Keratinocyte (primary cell): ENCODE measurements at regions not wholly inside any gene's neighbourhood (a gene's known extent, or its start where the extent isn't known, plus 50 kb on each side); places are given as distances from the start of the nearest gene placed in this dataset.

Source experiments
- DNase-seq: peaks from one replicate; pipeline ENCODE4 v3.0.0-alpha.2; 2011; ENCODE audit warnings: low read depth, missing footprints, low spot score
- FAIRE-seq: peaks from 2 replicates; lab custom pipeline; 2011; peaks lifted over from hg19 to GRCh38; lab: Jason Lieb, UNC
- H2AFZ ChIP-seq: 2 replicates; pipeline ENCODE4 v1.6.0; 2012; ENCODE audit warnings: low read length, control low read depth, inconsistent platforms; ENCODE audit not compliant: control insufficient read depth
- H3K27ac ChIP-seq: 2 replicates; pipeline ENCODE4 v1.5.1; 2011; ENCODE audit warnings: low read length; ENCODE audit not compliant: control insufficient read depth, insufficient read depth
- H3K27me3 ChIP-seq: 3 replicates; pipeline ENCODE4 v1.6.0; 2011; ENCODE audit warnings: low read length; ENCODE audit not compliant: control insufficient read depth, insufficient read depth; ENCODE audit errors: extremely low read depth
- H3K36me3 ChIP-seq, 2 experiments: 2 replicates in 1 of 2; 3 replicates in 1 of 2; pipeline ENCODE4 v1.5.1; 2011; ENCODE audit warnings: low read length in 2 of 2, mild to moderate bottlenecking in 1 of 2; ENCODE audit not compliant: control insufficient read depth in 2 of 2, insufficient read depth in 2 of 2; ENCODE audit errors: extremely low read depth in 1 of 2
- H3K4me1 ChIP-seq: 3 replicates; pipeline ENCODE4 v1.5.1; 2011; ENCODE audit warnings: low read length; ENCODE audit not compliant: control insufficient read depth, insufficient read depth; ENCODE audit errors: extremely low read depth
- H3K4me2 ChIP-seq: 3 replicates; pipeline ENCODE4 v1.6.0; 2011; ENCODE audit warnings: low read depth, low read length; ENCODE audit not compliant: control insufficient read depth, insufficient read depth; ENCODE audit errors: extremely low read depth
- H3K4me3 ChIP-seq, 3 experiments: fragments of 200-600 bp in 1 of 3; sonication (generic) in 1 of 3; 2 replicates in 2 of 3; 3 replicates in 1 of 3; pipeline ENCODE4 v1.5.1; 2011 to 2016; ENCODE audit warnings: low read length in 3 of 3, mild to moderate bottlenecking in 3 of 3, control low read depth in 2 of 3, inconsistent platforms in 1 of 3, low read depth in 1 of 3, mixed read lengths in 1 of 3, mixed run types in 1 of 3, moderate library complexity in 1 of 3; ENCODE audit not compliant: control insufficient read depth in 2 of 3, insufficient read depth in 2 of 3; ENCODE audit errors: extremely low read depth in 1 of 3
- H3K79me2 ChIP-seq: 2 replicates; pipeline ENCODE4 v1.6.0; 2012; ENCODE audit warnings: low read length; ENCODE audit not compliant: control insufficient read depth, insufficient read depth
- H3K9ac ChIP-seq: 3 replicates; pipeline ENCODE4 v1.6.0; 2011; ENCODE audit warnings: low read length; ENCODE audit not compliant: control insufficient read depth, insufficient read depth; ENCODE audit errors: extremely low read depth
- H3K9me1 ChIP-seq: 3 replicates; pipeline ENCODE4 v1.6.0; 2011; ENCODE audit warnings: low read length; ENCODE audit not compliant: control insufficient read depth, insufficient read depth; ENCODE audit errors: extremely low read depth
- H3K9me3 ChIP-seq: 2 replicates; pipeline ENCODE4 v1.5.1; 2012; ENCODE audit warnings: low read depth, low read length; ENCODE audit not compliant: control insufficient read depth
- H4K20me1 ChIP-seq: 3 replicates; pipeline ENCODE4 v1.6.0; 2011; ENCODE audit warnings: low read length; ENCODE audit not compliant: control insufficient read depth, insufficient read depth; ENCODE audit errors: extremely low read depth
- EZH2 ChIP-seq: IDR thresholded peaks from one replicate; pipeline ENCODE4 v1.6.1; 2012; ENCODE audit warnings: inconsistent platforms, mild to moderate bottlenecking, low read length, moderate library complexity
- dilution Hi-C: fragments of 300-500 bp; cut with MboI; formaldehyde crosslinking; loops from one replicate; pipeline ENCODE4 v1.7.0; 2020; ENCODE audit warnings: low sequenced_read_pairs; ENCODE audit not compliant: extremely low pct_ligation_motif_present
- TF ChIP-seq, protein P1 (sequence below), 3 experiments: IDR thresholded peaks in 1 of 3; conservative IDR thresholded peaks in 1 of 3; optimal IDR thresholded peaks in 1 of 3; 2 replicates in 2 of 3; 3 replicates in 1 of 3; pipeline versions ENCODE3 to v1.5.1; 2011; ENCODE audit warnings: low read length in 3 of 3, mild to moderate bottlenecking in 3 of 3, moderate library complexity in 2 of 3, control low read depth in 1 of 3, inconsistent platforms in 1 of 3; ENCODE audit not compliant: insufficient read depth in 2 of 3; ENCODE audit errors: extremely low read depth in 1 of 3

- H2AFZ ChIP-seq, result no peak overlapping the region
- H3K9me1 ChIP-seq, result no peaks in the 10 kb centered on the region
- TF ChIP-seq EZH2, result no peak
- TF ChIP-seq, protein P1, sequence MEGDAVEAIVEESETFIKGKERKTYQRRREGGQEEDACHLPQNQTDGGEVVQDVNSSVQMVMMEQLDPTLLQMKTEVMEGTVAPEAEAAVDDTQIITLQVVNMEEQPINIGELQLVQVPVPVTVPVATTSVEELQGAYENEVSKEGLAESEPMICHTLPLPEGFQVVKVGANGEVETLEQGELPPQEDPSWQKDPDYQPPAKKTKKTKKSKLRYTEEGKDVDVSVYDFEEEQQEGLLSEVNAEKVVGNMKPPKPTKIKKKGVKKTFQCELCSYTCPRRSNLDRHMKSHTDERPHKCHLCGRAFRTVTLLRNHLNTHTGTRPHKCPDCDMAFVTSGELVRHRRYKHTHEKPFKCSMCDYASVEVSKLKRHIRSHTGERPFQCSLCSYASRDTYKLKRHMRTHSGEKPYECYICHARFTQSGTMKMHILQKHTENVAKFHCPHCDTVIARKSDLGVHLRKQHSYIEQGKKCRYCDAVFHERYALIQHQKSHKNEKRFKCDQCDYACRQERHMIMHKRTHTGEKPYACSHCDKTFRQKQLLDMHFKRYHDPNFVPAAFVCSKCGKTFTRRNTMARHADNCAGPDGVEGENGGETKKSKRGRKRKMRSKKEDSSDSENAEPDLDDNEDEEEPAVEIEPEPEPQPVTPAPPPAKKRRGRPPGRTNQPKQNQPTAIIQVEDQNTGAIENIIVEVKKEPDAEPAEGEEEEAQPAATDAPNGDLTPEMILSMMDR (optimal IDR thresholded peaks at IDR 0.05 in 1 of 3, IDR thresholded peaks at IDR 0.05 in 1 of 3, conservative IDR thresholded peaks at IDR 0.05 in 1 of 3; ENCODE audit: extremely low read depth in 1 of 3, insufficient read depth in 2 of 3, low read length in 3 of 3), result no peak
- H4K20me1 ChIP-seq, result no peaks in the 10 kb centered on the region
- no peaks in the 10 kb centered on the region for H3K9me3 ChIP-seq
- no peak overlapping the region for H3K27ac ChIP-seq
- FAIRE-seq (no peak), DNase-seq (no peak)
- dilution Hi-C loops, result no loop called here
- H3K27me3 ChIP-seq, result no peaks in the 10 kb centered on the region
- H3K4me2 ChIP-seq, result no peak overlapping the region
- H3K4me1 ChIP-seq, result no peaks in the 10 kb centered on the region
- H3K36me3 ChIP-seq, result no peaks in the 10 kb centered on the region
- no peak overlapping the region for H3K9ac ChIP-seq
- H3K4me3 ChIP-seq, result no peak overlapping the region
- no peaks in the 10 kb centered on the region for H3K79me2 ChIP-seq
Measured at GRCh38 chr11:106520920-106521319, 443.5 kb downstream of the AASDHPPT start.

- dilution Hi-C loops, result no loop called here
- no peak for TF ChIP-seq EZH2
- TF ChIP-seq, protein P1 (optimal IDR thresholded peaks at IDR 0.05 in 1 of 3, IDR thresholded peaks at IDR 0.05 in 1 of 3, conservative IDR thresholded peaks at IDR 0.05 in 1 of 3; ENCODE audit: extremely low read depth in 1 of 3, insufficient read depth in 2 of 3, low read length in 3 of 3), result no peak
- Histone ChIP-seq H3K9me1 (no peaks in the 10 kb centered on the region), H3K27me3 (no peaks in the 10 kb centered on the region), H3K36me3 (no peaks in the 10 kb centered on the region), H3K9ac (no peak overlapping the region), H3K4me2 (no peak overlapping the region), H3K9me3 (no peaks in the 10 kb centered on the region), H4K20me1 (no peaks in the 10 kb centered on the region), H2AFZ (no peak overlapping the region), H3K79me2 (no peaks in the 10 kb centered on the region), H3K4me1 (no peaks in the 10 kb centered on the region), H3K27ac (no peak overlapping the region), H3K4me3 (no peak overlapping the region)
- no peak for FAIRE-seq
- no peak for DNase-seq
Measured at GRCh38 chr11:106523171-106523570, 445.7 kb downstream of the AASDHPPT start.
